ENCODE measurements at regions not wholly inside any gene's neighbourhood (a gene's known extent, or its start where the extent isn't known, plus 50 kb on each side); places are given as distances from the start of the nearest gene placed in this dataset.

DNA sequence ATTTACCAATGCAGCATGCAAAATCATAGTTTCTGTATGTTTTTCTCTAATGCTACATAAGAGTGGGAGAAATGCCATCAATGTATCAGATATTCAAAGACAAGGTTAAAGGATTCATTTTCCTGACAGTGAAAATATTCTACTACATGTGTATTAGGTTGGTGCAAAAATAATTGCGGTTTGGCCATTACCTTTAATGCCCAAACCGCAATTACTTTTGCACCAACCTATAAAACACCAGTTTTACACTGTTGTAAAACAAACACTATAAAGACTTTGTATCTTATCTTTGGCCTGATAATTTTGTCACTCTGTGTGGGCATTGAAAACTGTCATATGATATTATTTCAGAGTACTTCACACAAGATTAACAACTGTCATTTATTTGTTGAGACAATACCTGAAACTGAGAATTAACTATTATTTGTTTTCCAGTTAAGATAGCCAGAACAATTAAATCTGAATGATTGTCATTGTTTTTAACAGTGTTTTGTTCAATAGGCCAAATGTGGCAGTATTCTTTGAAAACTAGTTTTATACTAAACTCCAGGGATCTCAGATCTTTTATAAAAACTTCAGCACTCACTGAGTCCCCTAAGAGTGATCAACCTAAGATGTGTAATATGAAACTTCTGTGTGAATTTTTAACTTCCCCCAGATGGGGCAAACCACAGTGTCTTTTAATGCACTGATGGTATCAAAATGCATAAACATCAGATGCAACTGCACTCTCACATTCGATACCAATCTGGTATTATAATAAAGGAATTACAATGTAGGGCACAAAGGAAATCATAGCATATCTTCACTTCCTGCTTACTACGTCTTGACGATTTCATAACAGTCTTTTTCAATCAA lies 53.8 kb upstream of the FBN2 start:
- in situ Hi-C loops (cut with HindIII; ENCODE audit: low pct_unique_long_range_greater_than_20kb, low sequenced_read_pairs), result no loop called here
- TF ChIP-seq JUND (IDR thresholded peaks at IDR 0.05; ENCODE audit: low read depth), result no peak
- DNase-seq (ENCODE audit: low read depth in 1 of 2, low spot score in 1 of 2), result no peak

DNA sequence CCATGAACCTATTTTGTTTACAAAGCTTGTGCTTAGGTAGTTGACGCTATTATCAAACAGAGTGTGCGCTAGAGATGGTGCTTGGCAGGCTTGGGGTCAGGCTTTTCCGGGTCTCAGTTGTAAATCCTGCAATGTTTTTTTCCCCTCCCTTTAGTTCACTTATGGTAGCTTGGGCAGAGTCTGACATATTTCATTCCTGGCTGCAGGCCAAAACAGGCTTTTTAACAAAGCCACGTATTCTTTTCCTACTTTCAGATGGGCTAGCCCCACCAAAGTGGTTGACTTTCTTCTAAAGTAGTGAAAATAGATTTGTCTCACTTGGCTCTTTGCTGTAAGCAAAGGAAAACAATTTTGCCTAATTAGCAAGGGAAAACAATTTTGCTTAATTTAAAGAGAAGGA lies 58.0 kb upstream of the FBN2 start:
- DNase-seq (ENCODE audit: low read depth in 1 of 2, low spot score in 1 of 2), result no peak
- TF ChIP-seq JUND (IDR thresholded peaks at IDR 0.05; ENCODE audit: low read depth), result no peak
- in situ Hi-C loops (cut with HindIII; ENCODE audit: low pct_unique_long_range_greater_than_20kb, low sequenced_read_pairs), result no loop called here

DNA sequence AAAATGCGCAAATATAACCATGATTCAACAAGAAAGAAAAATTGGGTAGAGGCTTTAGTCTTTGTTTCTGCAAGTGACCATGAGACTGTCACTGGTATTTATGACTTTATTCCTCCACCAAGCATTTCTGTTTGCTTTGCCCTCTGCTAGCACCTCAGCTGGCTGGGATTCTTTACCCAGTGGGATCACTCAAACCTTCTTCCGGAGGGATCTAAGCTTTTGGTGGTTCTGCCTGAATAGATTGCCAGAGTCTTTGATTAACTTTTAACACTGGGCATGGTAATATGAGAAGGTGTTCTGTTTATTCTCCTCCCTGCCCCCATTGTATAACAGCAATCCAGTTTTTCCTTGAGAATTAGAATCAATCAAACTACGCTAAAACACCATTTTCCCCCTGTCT lies 59.1 kb upstream of the FBN2 start:
- in situ Hi-C loops (cut with HindIII; ENCODE audit: low pct_unique_long_range_greater_than_20kb, low sequenced_read_pairs), result no loop called here
- TF ChIP-seq JUND (IDR thresholded peaks at IDR 0.05; ENCODE audit: low read depth), result no peak

DNA sequence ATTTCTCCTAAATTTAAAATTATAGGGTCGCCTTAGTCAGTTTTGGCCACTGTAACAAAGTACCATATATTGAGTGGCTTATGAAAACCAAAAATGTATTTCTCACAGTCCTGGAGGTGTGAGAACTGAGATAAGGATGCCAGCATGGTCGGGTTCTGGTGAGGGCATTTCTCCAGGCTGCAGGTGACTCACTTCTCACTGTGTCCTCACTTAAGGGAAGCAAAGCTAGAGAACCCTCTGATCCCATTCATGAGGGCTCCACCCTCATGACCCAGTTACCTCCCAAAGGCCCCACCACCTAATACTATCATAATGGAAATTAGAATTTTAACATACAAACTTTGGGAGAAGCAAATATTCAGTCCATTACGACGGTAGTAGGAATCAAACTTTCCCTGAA lies 75.1 kb upstream of the FBN2 start:
- in situ Hi-C loops (cut with HindIII; ENCODE audit: low pct_unique_long_range_greater_than_20kb, low sequenced_read_pairs), result no loop called here
- no peak for DNase-seq (ENCODE audit: low read depth in 1 of 2, low spot score in 1 of 2)
- TF ChIP-seq JUND (IDR thresholded peaks at IDR 0.05; ENCODE audit: low read depth), result no peak

More for the DNA sequence above, 59.1 kb upstream of the FBN2 start:
- DNase-seq (ENCODE audit: low read depth in 1 of 2, low spot score in 1 of 2), result no peak

DNA sequence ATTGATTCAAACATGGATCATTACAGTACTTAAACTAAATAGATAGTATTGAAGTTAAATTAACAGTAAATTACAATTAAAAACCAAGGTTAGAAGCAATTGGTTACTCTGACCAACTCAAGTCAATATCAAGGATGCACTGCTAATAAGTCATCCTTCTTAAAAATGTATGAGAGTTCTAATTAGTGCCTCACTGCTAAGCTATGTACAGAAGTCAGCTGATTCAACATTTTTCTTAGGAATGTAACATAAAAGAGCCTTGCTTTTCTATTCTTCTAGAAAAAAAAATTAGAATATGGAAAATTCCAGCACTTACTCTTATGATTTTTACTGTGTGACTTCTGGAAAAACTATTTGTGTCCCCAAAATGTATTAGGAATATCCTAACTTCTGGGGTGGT lies 75.7 kb upstream of the FBN2 start:
- no peak for DNase-seq (ENCODE audit: low read depth in 1 of 2, low spot score in 1 of 2)
- no peak for TF ChIP-seq JUND (IDR thresholded peaks at IDR 0.05; ENCODE audit: low read depth)
- in situ Hi-C loops (cut with HindIII; ENCODE audit: low pct_unique_long_range_greater_than_20kb, low sequenced_read_pairs), result no loop called here

DNA sequence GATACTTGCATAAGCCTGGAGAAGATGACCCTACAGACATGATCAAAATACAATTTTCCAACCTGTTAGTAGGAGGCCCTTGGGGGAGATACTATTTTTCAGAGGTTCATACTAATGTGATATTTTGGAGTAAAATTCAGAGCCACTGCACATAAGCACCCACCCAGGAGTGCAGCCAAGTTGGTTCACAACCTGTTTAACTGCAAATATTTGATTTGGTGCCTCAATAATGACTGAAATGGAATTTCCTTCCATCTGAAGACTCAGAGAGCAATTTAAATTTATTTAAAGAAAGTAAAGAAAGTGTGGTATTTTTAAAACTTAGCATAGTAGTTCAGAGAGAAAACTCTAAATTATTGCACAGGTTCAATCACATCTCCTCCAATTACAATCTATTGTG lies 77.5 kb upstream of the FBN2 start:
- no peak for TF ChIP-seq JUND (IDR thresholded peaks at IDR 0.05; ENCODE audit: low read depth)
- in situ Hi-C loops (cut with HindIII; ENCODE audit: low pct_unique_long_range_greater_than_20kb, low sequenced_read_pairs), result no loop called here
- peak in 1 of 2 experiments; percentile 23 for DNase-seq (ENCODE audit: low read depth in 1 of 2, low spot score in 1 of 2)

DNA sequence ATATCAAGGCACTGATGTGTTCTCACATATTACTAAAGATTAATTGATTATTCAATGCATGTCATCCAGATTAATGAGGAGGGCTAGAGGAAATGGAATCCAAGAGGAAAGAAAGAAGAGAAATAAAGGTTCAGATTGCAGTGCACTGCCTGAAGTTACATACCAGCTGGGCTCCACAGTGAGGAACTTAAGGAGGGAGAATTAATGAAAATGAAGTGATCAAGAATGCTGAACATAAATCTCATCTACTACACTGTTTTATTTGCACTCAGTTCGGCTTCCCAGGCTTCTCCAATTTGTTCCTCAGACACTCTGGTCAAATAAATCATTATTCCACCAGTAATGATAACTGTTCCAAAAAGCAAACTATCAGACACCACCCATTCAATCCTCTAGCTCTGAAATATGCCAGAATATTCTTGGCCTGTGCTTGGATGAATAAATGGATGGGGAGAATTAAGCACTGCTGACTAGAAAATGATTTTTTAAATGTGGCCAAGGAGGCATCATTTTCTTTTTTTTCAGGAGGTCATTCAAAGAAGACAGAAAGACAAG lies 88.6 kb upstream of the FBN2 start:
- in situ Hi-C loops (cut with HindIII; ENCODE audit: low pct_unique_long_range_greater_than_20kb, low sequenced_read_pairs), result no loop called here
- TF ChIP-seq JUND (IDR thresholded peaks at IDR 0.05; ENCODE audit: low read depth), result no peak

DNA sequence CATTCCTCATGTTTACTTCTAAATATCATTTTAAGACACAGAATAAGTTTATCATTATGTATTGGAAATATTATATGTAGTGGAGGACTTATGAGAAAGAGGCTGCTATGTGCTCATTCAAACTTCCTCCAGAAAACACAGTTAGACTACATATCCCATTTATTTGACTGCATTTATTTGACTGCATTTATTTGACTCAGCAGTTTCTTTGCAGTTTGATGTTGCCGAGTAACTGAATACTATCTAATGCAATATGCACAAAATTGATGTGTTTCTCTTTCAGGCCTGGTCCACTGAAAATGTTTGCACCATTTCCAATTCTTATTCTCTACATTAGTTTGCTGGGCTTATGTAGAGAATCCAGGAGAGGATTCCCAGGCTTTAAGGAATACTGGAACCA lies 89.9 kb upstream of the FBN2 start:
- no peak for DNase-seq (ENCODE audit: low read depth in 1 of 2, low spot score in 1 of 2)
- in situ Hi-C loops (cut with HindIII; ENCODE audit: low pct_unique_long_range_greater_than_20kb, low sequenced_read_pairs), result no loop called here

More for the DNA sequence above, 88.6 kb upstream of the FBN2 start:
- no peak for DNase-seq (ENCODE audit: low read depth in 1 of 2, low spot score in 1 of 2)

DNA sequence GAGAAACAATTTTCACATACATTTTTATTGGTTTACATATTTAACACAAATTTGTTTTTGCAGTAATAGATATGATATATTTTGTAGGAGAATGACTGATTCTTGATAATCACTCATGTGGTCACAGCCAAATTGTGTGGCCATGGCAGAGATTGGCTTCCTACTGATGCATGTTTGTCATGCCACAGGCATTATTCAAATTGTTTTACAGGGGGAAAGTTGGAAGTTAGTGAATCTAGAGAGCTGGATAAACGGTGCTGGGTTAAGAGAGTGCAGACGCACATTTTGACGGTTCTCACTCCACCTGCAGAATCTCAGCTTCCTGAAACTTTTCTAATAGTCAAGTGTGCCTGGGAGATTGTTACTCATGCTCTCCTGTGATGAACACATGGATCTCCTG lies 91.1 kb upstream of the FBN2 start:
- TF ChIP-seq JUND (IDR thresholded peaks at IDR 0.05; ENCODE audit: low read depth), result no peak
- in situ Hi-C loops (cut with HindIII; ENCODE audit: low pct_unique_long_range_greater_than_20kb, low sequenced_read_pairs), result no loop called here
- no peak for DNase-seq (ENCODE audit: low read depth in 1 of 2, low spot score in 1 of 2)

More for the DNA sequence above, 89.9 kb upstream of the FBN2 start:
- no peak for TF ChIP-seq JUND (IDR thresholded peaks at IDR 0.05; ENCODE audit: low read depth)

DNA sequence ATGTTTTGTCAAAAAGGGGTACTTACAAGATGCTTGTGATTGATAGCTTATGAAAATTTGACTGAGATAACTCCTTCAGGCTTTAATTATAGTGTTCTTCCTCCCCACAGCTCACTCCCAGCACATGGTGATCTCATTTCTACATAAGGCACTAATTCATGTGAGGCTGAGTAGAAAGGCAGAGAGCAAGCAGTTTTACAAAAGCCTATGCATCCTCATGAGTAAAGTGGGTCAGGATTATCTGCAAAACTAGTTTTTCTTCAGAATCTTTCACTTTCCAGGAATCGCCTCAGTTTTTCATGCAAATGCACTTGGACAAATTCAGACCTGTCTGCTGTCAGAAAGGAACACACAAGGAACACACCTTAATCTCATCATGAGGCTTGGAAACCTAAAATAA lies 92.1 kb upstream of the FBN2 start:
- no peak for TF ChIP-seq JUND (IDR thresholded peaks at IDR 0.05; ENCODE audit: low read depth)
- DNase-seq (ENCODE audit: low read depth in 1 of 2, low spot score in 1 of 2), result no peak
- in situ Hi-C loops (cut with HindIII; ENCODE audit: low pct_unique_long_range_greater_than_20kb, low sequenced_read_pairs), result no loop called here

DNA sequence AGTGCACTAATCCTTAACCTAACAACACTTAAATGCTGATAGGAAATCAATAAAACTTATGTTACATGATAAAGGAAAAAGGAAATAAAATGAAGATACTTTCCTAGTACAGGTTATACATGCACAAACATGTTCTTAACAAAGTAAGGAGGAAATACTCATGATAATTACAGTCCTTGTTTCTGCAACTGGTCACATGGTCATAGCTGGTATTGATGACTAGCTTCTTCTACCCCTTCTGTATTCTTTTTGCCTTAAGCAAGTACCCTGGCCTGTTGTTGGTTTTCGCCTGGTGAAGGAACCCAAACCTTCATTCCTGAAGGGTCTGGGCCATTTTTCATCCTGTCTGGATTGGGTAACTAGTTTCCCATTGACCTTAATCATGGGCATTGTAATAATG lies 93.7 kb upstream of the FBN2 start:
- no peak for DNase-seq (ENCODE audit: low read depth in 1 of 2, low spot score in 1 of 2)
- no peak for TF ChIP-seq JUND (IDR thresholded peaks at IDR 0.05; ENCODE audit: low read depth)
- in situ Hi-C loops (cut with HindIII; ENCODE audit: low pct_unique_long_range_greater_than_20kb, low sequenced_read_pairs), result no loop called here

DNA sequence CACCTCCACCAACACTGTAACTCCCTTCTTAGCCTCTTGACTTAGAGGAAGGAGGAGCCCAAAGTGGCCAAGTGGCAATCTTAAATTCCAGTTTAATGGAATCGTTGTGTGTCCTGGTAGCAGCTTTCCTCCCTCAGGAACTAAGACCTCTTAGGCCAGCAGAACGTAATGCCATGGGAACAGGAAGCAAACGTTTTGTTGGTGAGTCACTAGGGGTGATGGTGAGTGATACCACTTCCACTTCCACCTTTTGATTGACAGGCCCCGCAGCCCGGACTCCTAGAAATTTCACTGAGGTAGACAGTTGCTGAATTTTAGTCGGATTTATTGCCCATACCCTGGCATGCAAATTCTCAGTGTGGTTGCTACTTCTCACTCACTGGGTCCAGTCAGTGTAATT lies 94.2 kb upstream of the FBN2 start:
- in situ Hi-C loops (cut with HindIII; ENCODE audit: low pct_unique_long_range_greater_than_20kb, low sequenced_read_pairs), result no loop called here
- DNase-seq (ENCODE audit: low read depth in 1 of 2, low spot score in 1 of 2), result no peak
- no peak for TF ChIP-seq JUND (IDR thresholded peaks at IDR 0.05; ENCODE audit: low read depth)

DNA sequence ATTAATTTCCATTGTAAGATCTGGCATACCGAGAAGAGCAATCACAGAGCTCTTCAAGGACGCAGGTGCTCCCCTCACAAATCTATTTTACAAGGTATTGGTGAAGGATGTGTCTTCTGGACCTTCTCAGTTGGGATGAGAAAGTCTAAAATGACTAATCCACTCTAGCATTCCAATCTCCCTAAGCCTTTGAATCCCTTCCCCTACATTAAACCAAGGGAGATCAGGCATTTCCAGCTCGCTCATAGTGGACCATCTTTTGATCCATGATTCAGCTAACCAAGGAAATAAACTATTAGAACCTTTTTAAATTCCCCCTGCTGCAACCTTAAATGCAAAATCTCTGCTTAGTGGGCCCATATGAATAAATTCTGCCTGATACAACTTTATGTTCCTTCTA lies 95.9 kb upstream of the FBN2 start:
- in situ Hi-C loops (cut with HindIII; ENCODE audit: low pct_unique_long_range_greater_than_20kb, low sequenced_read_pairs), result no loop called here
- TF ChIP-seq JUND (IDR thresholded peaks at IDR 0.05; ENCODE audit: low read depth), result no peak
- DNase-seq (ENCODE audit: low read depth in 1 of 2, low spot score in 1 of 2), result no peak
